GM19468 (cell line): ENCODE measurements at regions not wholly inside any gene's neighbourhood (a gene's known extent, or its start where the extent isn't known, plus 50 kb on each side); places are given as distances from the start of the nearest gene placed in this dataset.

Experiments
- ATAC-seq: cut with Tn5 transposase; IDR thresholded peaks from one replicate; pipeline ENCODE4 v1.9.1; 2021; ENCODE audit warnings: mild to moderate bottlenecking, moderate library complexity, moderate number of reproducible peaks; ENCODE audit not compliant: unreplicated experiment; ENCODE audit errors: extremely low read depth

DNA sequence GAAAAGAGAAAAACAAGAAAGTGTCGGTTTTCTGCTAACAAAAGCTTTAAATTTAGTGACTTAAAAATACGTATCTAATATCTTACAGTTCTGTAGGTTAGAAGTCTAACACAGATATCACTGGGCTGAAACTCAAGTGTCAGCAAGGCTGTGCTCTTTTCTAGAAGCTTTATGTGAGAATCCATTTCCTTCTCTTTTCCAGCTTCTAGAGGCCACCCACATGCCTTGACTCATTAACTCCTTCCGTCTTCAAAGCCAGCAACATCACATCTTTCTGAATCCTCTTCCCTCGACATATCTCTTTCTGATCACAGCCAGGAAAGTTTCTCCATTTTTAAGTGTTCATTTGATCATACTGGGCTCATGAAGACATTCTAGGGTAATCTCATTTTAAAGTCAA lies 262.0 kb downstream of the MAFB start:
- ATAC-seq: no peak

DNA sequence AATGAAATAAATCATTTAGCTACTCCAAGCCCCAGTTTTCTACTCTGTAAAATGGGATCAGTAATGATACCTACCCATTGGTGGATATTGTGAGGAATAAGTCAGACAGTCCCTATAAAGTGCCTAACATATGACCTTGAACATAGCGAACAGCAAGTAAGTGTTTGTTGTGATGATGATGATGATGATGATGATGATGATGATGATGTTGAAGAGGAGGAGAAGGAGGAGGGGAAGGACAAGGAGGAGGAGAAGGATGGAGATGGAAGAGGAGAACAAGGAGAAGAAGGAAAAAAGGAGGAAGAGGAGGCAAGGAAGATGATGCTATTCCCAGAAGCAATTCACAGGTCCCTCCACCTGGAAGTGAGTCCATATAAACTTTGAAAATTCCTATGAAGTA lies 264.3 kb downstream of the MAFB start:
- no peak for ATAC-seq

DNA sequence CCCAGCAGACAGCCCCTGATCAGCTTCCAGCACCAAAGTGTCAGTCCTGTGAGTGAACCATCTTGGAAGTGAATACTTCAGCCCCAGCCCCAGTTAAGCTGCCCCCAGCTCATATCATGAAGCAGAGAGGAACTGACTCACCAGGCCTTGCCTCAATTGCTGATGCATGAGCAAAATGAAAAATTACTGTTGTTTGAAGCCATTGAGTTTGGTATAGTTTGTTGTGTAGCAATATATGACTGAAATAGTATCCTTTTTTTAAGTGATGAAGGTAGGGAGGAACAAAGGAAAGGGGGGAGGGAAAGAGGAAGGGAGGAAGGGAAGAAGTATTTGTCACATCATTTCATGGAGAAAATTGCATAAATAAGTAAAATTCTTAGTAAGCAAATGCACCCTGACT lies 266.4 kb downstream of the MAFB start:
- ATAC-seq: no peak

DNA sequence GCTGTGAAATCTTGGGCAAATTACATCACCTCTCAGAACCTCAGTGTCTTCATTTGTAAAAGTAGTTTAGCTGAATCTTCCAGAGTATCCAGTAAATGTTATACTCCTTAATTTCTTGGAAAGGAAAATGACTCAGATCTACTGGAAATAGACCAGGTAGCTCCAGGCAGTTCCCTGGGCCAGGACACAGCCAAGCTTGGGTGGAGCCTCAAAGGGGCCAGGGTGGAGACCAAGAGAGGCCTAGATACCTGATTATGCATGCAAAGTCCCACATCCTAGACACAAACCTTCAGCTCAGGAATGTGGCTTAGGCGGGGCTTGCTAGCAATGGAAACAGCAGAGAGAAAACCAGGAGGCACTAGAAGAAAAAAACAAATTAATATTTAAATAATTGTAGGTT lies 272.8 kb downstream of the MAFB start:
- no peak for ATAC-seq

DNA sequence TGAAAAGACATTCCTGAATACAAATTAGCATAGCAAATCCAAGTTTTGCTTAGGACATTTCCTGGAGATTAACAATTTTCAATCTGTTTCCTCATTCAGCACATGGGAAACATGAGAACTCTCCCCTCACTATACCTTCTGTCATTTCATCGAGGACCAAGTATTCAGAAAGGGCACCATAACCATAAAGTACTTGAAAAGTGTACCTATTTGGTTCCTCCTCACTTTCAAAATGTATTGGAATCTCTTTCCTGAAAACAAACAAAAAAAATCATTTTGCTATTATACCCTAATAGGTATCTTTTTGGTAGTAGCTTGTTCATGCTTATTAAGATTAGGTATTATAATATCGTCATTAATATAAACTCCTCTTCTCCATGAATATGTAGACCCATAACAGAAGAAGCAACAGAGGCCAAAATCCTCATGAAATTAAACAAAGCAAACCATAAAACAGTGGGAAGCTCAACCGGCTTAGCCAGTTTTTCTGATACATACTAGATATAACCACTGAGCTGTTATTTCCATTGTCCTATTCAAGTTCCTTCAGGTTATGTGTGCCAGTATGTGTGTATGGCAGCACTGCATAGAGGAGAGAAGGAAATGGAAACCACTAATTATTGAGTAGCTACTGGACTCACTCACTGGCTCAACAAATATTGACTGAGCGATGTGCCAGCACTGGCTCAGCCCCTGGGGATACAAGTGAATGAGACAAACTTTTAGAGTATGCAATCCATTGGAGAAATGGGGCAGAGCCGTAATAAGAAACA lies 274.0 kb downstream of the MAFB start:
- ATAC-seq: no peak

DNA sequence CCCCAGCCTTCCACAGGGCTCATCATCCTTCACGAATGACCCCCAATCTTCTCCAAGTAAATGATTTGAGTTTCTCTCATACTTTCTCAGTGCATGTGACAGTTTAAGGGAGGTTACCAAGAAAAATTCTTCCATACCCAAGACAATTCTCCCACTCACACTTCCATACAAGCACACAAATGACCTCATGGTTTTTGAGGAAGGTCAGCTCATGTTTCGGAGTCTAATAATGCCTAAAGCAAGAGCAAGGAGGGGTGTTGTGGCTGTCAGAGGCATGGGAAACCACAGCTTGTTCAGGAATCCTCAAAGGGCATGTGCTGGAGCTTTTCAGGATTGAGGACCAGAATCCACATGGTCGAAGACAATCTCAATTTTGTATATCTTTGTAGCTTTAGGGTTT lies 279.0 kb downstream of the MAFB start:
- ATAC-seq: no peak

DNA sequence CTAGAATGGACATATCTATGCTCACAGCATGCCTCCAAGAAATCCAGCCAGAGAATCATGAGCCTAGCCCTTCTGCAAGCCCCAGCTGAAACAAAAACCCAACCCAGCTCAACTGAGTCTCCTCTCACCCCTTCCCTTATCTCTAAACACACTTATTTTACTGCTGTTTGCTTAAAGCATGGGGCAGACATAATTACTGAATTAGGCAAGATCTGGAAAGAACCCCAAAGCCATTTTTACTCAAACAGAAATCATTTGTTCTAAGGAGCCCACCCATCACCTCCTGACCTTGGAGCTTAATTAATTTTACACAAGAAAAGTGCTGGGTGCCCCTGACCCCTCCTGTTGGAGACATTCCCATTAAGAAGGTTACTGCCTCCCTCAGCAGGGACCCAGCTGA lies 291.6 kb downstream of the MAFB start:
- ATAC-seq: no peak

DNA sequence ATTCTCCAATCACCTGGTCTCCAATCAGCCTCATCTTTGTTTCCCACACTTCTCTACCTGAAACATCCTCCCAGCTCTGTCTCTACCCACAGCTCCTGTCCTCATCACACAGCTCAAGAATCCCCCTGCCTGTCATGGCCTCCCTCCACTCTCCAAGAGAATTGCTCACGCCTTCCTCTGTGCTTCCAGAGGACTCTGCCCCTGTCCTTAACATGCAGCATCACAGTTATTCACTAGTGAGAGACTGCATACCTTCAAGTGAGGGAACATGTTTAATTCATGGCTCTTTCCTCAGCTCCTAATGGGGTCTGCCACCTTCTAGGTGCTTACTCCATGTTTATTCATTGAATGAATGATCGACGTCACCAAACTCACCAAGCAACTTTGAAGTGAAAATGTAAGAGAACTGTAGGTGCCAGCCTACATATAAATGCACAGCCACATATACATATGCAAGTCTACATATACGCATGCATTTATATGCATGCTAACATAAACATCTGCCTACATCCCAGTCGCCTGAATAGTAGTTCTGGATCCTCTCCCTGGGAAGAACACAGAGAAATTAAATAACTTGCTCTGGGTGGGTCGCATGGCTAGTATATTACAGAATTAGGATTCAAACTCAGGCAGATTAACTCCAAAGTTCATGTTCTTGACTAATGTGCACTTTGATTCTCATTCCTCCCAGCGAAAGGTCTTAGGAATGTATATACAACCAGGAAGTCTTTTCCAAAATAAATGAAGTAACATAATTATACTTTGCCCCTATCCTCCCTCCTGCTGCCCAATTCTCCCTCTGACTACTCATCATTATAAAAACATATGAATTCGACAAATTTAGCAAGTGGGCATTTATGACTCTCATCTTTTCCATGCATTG lies 295.6 kb downstream of the MAFB start:
- no peak for ATAC-seq

DNA sequence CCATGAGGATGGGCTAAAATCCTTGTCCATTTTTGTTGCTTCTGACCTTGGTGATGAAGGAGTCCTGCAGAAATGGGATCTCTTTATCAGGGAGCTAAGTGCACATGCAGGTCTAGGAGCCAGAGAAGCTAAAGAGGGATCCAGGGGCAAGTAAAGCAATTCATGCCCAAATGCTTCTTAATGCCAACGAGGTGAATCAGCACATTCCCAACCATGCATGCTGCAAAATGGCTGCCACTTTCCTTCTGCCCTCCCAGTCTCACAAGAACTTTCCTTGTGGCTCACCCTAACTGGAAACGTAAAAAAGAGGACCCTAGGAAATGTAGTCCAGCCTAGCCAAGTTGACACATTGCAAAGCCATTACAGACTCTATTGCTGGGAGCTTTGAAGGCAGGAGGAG lies 298.4 kb downstream of the MAFB start:
- no peak for ATAC-seq

DNA sequence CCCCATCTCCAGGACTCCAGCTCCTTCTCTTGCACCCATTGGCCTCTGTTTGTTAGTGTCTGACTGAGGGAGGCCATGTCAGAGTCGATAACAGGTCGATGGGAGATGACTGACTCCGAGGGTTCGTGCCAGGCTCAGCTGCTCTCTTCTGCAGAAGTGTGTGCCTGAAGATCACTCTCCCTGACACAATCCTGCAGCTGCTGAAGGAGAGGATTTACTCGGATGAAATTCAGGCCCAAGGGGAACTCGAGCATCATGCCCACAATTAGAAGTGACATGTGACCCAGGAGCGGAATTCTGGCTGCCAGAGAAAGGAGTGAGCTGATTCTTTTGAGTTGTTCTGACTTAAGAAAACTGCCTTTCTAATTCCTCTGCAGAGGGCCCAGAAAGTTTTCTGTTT lies 318.2 kb downstream of the MAFB start:
- no peak for ATAC-seq

DNA sequence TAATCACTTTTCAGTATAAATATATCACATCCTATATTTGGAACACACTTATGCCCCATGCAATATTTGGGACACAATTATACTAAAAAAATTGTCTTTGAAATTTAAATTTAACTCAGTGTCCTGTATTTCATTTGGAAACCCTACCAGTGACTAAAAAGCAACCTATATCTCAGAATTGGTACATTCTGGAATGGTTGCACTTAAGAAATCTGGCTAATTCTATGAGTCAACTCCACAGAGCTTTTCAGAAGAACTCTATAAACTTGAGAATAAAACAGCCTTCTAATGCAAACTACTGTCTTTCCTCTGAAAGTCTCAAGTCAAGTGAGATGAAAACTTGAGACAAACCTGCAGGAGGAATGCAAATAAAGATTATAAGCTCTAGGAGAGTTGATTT lies 320.2 kb downstream of the MAFB start:
- no peak for ATAC-seq

DNA sequence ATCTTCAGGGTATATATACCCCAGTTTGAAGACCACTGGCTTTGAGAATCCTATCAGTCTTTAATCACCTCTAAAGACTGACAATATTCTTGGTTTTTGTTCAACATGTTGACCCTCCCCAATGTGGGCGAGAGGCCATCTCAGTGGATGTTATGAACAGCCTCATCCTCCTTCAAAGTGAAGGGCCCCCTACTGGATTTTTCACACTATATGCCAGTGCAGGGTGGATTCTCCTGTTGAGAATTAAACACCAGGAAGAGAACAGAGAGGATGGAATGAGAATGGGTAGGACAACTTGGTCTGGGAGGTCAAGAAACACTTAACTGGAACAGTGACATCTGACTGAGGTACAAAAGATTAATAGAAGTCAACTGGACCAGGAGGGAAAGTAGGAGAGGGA lies 327.1 kb downstream of the MAFB start:
- no peak for ATAC-seq

DNA sequence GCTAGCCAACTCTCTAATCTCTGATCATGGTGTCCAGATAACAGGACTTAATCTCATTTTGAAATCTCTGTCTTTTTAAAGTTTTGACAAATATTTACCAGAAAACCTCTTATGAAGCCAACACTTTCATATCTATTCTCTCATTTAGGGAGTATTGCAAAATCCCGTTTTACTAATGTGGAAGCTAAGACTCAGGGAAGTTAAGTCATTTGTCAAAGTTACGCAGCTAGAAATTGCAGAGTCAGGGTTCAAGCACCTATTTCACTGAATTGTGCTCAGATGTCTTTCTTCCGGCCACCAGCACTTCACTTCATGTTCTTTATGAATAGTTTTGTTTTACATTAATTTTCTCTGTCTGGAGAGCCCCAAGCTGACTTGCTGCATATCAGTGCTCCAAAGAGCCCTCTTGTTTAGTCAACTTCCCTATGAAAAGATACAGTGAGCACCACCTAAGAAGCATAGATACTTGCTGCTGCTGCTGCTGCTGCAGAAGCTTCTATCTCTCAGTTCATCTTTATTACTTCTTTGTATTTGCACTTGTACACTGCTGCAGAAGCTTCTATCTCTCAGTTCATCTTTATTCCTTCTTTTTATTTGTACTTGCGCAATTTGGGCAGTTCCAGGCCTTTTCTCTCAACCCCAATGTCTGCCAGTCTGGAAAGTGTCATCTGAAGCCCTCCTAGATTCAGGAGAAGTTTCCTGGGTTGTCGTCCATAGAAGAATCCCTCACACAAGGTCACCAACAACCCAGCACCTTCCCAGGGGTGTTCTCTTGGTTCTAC lies 329.7 kb downstream of the MAFB start:
- no peak for ATAC-seq

DNA sequence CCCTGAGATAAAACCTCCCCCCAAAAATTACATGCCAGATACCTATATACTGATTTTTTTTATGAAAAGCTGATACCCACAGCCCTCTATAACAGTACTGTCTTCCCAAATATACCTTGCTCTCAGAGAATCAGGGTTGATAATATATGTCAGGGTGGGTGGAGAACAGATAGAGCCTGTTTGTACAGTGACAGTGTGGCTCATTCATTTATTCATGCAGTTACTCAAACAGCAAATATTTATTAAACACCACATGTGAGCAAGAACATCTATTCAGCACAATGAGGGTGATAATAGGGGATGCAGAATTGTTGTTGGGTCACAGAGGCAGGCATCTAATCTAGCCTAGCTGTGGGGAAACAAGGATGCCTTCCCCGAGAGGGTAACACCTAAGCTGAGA lies 334.2 kb downstream of the MAFB start:
- no peak for ATAC-seq

DNA sequence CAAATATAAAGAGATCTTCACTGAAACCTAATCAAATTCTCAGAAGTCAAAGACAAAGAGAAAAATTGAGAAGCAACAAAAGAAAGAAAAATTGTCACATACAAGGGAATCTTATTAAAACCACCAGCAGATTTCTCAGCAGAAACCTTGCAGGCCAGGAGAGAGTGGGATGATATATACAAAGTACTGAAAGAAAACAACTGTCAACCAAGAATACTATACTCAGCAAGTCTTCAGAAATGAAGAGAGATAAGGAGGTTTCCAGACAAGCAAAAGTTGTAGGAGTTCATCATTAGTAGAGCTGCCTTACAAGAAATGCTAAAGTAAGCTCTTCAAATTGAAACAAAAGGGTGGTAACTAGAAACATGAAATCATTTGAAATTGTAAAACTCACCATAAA lies 345.6 kb downstream of the MAFB start:
- no peak for ATAC-seq

DNA sequence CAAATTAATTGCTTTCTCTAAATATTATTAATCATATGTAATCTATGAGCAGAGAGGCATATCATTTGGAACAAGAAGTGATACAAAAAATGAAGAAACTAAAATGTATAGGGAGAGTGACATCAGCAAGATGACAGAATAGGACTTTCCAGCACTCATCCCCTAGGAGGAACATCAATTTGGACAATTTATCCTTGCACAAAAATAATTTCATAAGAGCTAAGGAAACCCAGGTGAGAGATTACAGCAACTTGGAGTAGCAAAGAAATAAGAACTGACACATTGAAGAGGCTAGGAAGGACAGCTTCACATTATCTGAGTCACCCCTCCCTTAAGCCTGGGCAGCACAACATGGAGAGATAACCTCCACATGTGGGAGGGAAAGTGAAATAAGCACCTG lies 347.5 kb downstream of the MAFB start:
- ATAC-seq: no peak

DNA sequence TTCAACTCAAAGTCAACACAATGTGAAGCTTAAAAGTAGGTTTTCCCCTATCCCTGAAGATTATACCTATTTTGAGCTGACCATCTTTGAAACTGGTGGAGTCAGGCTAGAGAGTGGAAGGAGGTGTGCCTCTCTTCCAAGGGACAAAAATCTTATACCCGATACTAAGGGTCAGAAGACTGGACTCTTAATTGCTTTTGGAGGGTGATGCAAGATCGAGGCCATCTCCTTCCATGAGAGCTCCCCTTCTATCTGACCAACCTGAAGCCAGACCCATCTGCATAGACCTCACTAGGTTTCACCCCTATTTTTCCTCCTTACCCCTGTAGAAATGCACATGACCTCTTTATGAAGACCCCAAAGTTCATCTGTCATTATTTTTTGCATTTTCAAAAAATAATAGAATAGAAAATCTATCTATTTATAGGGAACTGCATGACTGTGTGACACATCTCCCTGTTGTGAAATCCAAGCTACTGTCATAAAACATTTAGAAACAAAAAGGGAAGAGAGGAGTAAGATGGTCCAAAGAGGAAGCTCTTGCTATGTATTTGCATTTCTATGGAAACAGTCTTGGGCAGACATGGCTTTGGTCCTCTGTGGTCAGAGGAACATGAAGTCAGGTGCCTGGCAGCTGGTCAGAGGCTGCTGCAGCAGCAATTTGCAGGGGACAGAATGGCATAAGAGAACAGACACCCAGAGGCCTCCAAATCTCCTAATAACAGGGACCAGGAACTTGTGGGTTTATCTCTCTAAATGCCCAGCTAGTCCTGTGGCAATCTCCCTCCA lies 349.2 kb downstream of the MAFB start:
- ATAC-seq: no peak

DNA sequence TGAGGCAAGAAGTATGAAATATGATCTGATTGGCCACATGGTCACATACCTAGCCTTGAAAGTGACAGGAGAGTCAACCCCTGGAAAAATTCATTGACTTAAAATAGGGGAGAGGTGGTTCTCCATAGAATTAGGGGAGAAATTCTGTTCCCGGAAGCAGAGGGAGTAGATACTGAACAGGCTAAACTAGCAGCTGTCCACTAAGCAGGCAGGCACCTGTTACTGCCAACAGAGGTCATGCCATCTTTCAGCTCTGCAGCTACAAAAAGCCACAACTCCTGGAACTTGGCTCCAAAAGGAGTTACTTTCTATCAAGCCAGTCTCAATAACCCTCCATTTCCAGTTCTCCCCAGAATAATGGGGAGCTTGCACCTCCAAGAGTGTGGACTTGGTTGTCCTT lies 352.5 kb downstream of the MAFB start:
- ATAC-seq: no peak

DNA sequence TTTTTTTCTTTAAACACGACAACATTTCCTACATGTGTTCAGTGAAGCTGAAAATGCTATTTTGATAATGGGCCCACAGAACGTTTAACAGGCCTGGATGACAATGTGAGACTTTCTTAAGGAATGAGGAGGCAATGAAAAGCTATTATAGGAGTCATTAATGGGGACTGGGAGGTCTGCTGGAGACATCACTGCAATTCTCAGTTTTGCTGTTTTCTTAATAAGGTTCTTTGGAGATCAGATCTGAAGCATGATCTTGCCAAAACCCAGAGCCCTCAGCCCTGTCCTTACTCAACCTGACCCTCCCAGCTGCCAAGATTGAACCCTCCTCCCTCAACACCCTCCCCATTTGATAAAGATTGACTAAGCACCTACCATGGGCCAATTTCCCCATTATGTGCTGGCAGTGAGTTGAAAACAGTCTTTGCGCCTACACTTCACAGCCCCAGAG lies 353.1 kb downstream of the MAFB start:
- ATAC-seq: no peak

DNA sequence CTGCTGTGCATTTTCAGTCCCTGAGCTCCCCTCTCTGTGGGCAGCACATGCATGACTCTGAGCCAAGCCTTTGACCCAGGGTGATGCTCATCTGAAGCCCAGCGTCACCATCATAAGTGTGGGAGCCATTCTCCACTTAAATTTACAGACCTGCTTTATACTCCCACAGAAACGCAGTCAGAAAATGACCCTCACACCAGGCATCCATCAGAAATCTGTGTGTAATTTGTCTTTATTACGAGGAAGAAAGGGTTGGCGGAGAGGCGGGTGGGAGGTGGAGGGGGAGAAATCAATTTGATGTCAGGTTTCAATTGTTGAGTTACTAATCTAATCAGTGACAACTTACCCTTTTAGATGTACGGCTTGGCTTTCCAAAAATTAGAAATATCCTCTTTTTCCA lies 353.6 kb downstream of the MAFB start:
- ATAC-seq: no peak
